Retina (tissue), 1 donor: ENCODE measurements at regions not wholly inside any gene's neighbourhood (a gene's known extent, or its start where the extent isn't known, plus 50 kb on each side); places are given as distances from the start of the nearest gene placed in this dataset.
"Not testable (repeated sequence)": the region's sequence is repeated elsewhere in the genome, so short reads cannot be mapped to it uniquely, and the experiment has no call there.

Source experiments
- DNase-seq: peaks from one replicate; pipeline ENCODE4 v3.0.0-alpha.2; 2016

DNA sequence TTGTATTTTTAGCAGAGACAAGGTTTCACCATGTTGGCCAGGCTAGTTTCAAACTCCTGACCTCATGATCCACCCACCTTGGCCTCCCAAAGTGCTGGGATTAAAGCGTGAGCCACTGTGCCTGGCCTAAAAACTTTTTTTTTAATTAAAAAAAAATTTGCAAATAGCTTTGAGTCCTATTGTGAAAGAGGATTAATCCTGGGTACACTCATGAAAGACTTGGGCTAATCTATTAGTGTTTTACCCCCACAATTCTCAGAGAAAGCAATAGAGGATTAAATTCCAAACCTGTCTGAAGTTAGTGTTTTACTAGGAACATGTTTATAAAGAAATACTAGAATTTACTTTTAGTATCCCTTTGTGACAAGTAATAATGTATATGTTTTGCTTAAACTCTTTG is 76.9 kb upstream of the ITGB1 start:
- no peak for DNase-seq

GRCh38 chr10:33032654-33033151 is 74.7 kb upstream of the ITGB1 start:
- DNase-seq, result peak; percentile 4

DNA sequence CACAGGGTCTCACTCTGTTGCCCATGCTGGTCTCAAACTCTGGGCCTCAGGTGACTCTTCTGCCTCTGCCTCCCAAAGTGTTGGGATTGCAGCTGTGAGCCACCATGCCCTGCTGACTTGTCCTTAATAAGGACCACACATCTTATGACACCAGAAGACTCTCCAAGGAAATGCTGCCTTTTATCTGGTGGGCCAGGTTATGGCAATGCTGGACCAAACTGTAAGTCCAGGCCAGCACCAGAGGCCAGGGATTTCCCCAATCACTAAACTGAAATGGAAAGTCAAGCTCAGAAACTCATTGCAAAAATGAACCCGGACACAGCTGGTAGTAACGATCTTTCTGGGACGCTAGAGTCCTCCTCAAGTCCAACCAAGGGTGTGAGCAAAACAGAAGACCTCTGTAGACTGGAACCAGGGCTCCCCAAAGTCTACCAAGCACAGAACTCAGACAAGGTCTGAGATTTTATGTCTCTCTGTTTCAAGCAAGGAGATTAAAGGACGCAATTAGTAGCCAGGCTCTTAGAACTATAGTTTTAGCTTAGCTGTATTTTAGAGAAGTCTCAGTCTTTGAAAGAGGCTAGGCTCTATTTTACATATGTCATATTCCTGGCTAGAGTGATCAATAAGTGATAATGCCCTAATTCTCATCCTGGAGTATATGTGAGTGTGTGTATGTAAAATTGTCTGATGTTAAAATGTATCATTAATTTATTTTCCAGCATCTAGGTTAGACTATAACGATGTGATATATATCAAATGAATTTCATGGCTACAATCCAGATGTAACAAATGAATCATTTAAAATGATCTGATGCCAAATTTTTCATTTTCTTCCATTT is 74.0 kb upstream of the ITGB1 start:
- no peak for DNase-seq

GRCh38 chr10:33031171-33031570 is 73.1 kb upstream of the ITGB1 start:
- DNase-seq, result no peak

DNA sequence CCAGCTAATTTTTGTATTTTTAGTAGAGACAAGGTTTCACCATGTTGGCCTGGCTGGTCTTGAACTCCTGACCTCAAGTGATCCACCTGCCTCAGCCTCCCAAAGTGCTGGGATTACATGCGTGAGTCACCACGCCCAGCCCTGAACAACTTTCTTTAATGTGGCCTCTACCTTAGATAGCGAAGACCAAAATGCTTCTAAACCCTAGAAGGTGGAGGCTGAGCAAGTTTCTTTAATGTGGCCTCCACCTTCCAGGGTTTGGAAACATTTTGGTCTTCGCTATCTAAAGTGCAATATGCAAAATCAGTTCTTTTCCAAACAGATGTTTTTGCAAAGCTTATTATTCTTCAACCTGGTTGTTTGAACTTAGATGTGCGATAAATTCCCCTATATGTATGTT is 70.5 kb upstream of the ITGB1 start:
- not testable (repeated sequence) for DNase-seq

GRCh38 chr10:33027088-33027487 is 69.1 kb upstream of the ITGB1 start:
- DNase-seq, result no peak

GRCh38 chr10:33026422-33026821 is 68.4 kb upstream of the ITGB1 start:
- no peak for DNase-seq

DNA sequence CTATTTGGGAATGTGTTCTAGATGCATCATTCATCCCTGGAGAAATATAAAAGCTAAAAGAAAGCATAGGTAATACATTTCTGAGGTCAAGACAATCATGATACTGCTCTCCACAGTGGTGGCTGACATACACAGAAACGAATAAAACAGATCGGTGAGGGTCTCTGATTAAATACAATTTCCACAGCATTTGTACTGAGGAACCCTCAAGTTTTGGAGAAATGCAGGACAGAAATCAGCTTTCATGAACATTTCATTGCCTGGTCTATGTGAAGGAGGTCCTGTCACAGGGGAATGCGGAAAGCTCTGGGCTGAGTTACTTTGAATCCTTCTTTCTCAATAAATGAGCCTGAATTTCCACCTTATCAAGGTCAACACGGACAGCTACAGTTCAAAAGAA is 67.9 kb upstream of the ITGB1 start:
- no peak for DNase-seq

- DNase-seq, result no peak
Observed at GRCh38 chr10:33025039-33025438, 67.0 kb upstream of the ITGB1 start.

DNA sequence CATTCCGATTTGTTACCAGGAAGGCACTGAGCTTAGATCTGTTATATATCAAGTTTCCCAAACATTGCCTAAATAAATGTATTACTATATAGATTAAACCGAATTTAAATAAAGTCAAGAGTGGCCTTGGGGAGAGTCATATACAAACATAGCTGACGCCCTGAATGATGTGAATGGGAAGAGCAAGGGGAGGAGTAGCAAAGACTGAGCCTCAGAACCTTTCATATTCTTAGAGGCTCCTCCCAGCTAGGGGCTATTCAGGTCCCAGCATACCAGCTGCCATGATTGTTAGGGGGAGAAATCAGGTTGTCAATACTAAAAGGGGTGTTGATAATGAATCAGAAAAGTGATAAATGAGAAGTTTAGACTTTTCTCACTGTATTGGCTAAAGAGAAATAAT is 64.7 kb upstream of the ITGB1 start:
- DNase-seq, result no peak

GRCh38 chr10:33022090-33022489 is 64.1 kb upstream of the ITGB1 start:
- DNase-seq, result no peak

- DNase-seq, result no peak
Observed at GRCh38 chr10:33016988-33017387, 59.0 kb upstream of the ITGB1 start.

- no peak for DNase-seq
Observed at GRCh38 chr10:33015761-33016547, 57.9 kb upstream of the ITGB1 start.

DNA sequence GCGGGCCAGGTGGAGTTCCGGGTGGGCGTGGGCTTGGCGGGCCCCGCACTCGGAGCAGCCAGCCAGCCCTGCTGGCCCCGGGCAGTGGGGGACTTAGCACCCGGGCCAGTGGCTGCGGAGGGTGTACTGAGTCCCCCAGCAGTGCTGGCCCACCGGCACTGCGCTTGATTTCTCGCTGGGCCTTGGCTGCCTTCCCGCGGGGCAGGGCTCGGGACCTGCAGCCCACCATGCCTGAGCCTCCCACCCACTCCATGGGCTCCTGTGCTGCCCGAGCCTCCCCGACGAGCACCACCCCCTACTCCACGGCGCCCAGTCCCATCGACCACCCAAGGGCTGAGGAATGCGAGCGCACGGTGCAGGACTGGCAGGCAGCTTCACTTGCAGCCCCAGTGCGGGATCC is 55.3 kb upstream of the ITGB1 start:
- DNase-seq, result not testable (repeated sequence)

DNA sequence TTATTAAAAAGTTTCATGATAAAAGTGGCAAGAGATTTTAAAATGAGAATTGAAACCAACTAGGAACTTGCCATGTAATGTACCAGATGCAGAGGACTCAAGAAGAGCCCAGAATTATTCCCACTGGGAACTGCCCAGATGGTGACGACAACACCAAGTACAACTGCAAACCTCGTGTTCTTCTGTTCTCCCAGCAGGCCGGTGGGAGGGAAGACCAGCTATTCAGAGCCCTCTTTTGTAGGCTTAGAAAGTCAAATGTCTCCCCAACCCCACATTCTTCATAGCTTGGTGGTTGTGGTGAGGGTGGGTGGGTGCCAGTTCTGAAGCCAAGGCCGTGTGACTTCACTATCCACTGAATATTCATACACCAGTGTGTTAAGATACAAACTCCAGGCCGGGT is 54.3 kb upstream of the ITGB1 start:
- no peak for DNase-seq

DNA sequence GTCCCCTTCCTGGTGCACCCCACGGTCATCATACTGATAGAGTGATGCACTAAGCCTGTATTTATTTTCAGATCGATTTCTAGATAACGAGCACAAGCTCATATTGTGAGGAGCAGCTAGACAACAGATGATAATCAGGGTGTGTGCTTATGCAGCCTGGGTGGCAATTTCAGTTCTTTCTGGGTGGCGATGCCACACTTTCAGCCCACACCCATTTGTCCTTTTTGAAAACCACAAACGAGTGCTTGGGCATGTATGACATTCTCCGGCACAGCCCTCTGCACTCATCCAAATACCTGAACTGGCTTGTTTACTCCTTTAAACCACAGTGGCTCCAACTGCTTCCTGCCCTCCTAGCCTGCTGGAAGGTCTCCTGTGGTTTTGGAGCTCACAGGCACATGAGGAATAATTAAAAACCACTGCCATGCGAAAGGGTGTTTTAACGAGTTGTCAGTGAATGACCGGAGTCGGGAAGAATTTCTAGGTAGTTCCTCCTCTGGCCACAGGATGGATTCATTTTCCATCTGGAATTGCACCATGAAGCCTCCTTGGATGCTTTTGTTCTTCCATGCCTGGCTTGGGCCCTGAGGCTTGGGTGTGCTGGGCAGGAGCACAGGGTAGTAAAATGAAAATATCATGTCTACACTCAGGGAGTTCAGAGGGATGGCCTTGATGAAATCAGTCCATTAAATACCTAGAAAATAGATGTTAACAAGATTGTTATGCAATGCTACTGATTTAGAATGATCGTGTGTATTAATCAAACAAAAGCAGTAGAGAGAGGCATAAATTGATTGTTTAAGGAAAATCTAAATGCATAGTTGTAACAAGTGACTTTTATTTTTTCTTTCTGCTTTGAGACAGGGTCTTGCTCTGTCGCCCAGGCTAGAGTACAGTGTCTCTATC is 52.4 kb upstream of the ITGB1 start:
- DNase-seq, result no peak

DNA sequence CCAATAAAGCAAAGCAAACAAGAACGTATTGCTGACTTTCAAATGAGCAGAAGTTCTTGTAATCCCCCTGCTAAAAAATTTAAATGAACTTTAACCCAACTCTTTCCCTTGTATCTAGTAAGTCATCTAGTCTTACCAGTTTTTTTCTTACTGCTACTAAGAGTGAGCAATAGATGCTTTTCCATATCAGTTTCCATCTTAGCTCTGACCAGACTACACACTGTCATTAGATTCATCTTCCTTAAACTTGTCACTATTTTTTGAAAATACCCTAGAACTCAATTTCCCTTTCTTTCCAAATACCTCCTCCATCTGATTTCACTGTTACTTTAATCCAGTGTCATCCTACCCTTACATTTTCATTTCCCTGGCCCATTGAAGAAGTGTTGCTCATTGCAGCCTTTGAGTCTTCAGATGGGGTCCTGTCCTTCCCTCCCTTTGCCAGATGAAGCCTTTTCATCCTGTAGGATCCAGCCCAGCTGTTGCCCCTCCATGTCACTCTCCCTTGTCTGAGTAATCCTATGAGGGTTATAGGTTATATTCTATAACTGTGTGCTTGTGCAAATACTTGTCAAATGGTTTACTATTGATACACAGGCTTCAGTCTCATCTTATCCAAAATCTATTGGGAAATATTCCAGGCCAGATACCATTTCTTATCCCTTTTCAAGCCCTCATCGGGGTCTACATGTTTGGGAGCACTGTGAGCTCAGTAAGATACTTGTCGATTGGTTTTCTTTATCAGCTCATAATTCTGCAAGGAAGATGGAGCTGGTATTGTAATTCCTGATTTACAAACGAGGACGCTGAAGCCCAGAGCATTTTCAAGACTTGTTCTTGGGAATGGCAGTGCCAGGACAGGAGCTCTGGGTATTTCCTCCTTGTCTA is 51.5 kb upstream of the ITGB1 start:
- DNase-seq, result no peak

- peak; percentile 73 for DNase-seq
Observed at GRCh38 chr10:33008499-33009243, 50.6 kb upstream of the ITGB1 start.

DNA sequence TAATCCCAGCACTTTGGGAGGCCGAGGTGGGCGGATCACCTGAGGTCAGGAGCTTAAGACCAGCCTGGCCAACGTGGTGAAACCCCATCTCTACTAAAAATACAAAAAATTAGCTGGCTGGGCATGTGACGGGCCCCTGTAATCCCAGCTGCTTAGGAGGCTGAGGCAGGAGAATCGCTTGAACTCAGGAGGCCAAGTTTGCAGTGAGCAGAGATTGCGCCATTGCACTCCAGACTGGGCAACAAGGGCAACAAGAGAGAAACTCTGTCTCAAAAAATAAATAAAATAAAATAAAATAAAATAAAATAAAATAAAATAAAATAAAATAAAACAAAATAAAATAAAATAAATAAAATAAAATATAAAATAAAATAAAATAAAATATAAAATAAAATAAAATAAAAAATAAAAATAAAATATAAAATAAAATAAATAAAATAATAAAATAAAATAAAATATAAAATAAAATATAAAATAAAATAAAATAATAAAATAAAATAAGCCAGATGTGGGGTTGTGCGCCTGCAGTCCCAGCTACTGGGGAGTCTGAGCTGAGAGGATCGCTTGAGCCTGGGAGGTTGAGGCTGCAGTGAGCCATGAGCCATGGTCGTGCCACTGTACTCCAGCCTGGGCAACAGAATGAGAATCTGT is 49.8 kb upstream of the ITGB1 start:
- DNase-seq, result not testable (repeated sequence)
